Choroid plexus epithelial cell (primary cell): ENCODE measurements at regions not wholly inside any gene's neighbourhood (a gene's known extent, or its start where the extent isn't known, plus 50 kb on each side); places are given as distances from the start of the nearest gene placed in this dataset.

Experiments
- DNase-seq: peaks from one replicate; pipeline ENCODE4 v3.0.0-alpha.2; 2010; ENCODE audit warnings: low read depth
- H3K4me3 ChIP-seq: 2 replicates; pipeline ENCODE4 v1.5.1; 2011; ENCODE audit warnings: low read depth, mild to moderate bottlenecking, control low read depth, low read length, moderate library complexity
- TF ChIP-seq, protein P1 (sequence below): conservative IDR thresholded peaks from 2 replicates; pipeline ENCODE4 v1.5.1; 2011; ENCODE audit warnings: low read depth, mild to moderate bottlenecking, control low read depth, inconsistent platforms, low read length, moderate library complexity

DNA sequence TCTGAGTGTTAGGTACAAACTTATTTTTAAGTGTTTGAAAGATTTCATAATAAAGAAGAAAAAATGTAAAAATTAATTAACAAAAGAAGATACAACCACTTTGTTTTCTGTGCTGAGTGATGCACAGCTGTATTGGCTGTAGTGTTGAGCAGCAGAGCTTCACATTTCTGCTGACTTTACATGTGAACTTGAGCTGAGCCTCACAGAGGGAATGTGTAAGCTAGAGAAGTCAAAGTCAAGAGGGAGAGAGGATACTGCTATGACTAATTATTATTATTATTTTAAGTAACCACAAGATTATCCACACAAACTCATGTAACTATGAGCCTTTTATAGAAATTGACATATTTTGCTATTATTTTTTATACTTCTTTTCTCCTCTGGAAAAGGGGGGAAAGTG is 159.1 kb upstream of the ZSWIM2 start:
- DNase-seq, result peak; percentile 90
- TF ChIP-seq, protein P1, sequence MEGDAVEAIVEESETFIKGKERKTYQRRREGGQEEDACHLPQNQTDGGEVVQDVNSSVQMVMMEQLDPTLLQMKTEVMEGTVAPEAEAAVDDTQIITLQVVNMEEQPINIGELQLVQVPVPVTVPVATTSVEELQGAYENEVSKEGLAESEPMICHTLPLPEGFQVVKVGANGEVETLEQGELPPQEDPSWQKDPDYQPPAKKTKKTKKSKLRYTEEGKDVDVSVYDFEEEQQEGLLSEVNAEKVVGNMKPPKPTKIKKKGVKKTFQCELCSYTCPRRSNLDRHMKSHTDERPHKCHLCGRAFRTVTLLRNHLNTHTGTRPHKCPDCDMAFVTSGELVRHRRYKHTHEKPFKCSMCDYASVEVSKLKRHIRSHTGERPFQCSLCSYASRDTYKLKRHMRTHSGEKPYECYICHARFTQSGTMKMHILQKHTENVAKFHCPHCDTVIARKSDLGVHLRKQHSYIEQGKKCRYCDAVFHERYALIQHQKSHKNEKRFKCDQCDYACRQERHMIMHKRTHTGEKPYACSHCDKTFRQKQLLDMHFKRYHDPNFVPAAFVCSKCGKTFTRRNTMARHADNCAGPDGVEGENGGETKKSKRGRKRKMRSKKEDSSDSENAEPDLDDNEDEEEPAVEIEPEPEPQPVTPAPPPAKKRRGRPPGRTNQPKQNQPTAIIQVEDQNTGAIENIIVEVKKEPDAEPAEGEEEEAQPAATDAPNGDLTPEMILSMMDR, result no peak
- no peak overlapping the region for H3K4me3 ChIP-seq

DNA sequence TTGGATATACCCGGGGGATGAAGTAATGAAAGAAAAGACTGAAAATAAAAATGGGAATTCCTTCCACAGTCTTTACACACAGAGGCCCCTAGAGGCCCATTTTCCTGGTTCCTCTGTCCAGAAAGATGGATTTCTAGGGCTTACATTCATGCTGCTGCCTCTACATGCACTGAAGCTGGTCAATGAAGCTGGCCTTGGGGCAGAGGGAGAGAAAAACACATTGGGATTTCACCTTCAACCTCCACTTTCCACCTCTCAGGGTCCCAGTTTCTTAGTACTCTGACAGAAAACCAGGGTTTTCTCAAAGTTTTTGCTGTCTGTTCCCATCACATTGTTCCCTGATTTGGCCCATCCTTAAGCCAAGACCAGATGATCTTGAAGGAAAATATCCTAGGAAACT is 154.6 kb upstream of the ZSWIM2 start:
- TF ChIP-seq, protein P1, result no peak
- DNase-seq, result no peak
- H3K4me3 ChIP-seq, result peak overlapping the region; percentile 16

DNA sequence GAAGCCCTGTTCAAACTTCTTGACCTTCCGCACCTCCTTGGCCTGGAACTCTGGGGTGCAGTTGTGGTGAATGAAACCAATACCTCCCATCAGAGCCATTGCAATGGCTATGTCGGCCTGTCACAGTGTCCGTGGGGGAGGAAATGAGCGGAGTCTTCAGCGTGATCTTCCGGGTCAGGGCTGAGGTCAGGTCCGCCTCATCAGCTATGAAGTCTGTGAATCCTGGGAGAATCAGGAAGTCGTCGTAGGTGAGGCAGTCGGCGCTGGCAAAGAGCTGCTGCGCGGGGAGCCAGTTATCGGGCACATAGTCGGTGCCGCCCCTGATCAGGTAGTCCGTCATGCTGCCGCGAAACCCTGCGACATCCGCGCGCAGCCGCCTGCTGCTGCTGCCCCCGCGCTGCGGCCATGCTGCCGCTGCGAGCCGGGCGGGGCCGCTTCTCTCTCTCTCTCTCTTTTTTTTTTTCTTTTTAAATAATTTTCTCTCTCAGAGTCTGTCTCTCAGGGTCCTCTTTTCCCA is 154.1 kb upstream of the ZSWIM2 start:
- DNase-seq, result no peak
- peak overlapping the region; percentile 41 for H3K4me3 ChIP-seq
- TF ChIP-seq, protein P1, result no peak

DNA sequence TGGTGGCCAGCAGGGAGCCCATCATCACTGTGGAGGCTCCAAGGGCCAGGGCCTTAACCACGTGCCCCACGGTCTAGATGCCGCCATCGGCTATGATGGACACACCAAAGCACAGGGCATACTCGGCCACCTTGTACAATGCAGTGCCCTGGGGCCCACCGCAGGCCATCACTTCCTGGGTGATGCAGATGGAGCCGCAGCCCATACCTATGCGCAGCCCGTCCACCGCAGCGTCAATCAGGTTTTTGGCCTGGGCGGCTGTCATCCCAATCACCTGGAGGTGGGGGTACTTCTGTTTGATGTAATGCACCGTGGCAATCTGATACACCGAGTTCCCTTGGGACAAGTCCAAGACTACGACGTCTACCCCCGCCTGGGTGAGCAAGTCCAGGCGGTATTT is 153.3 kb upstream of the ZSWIM2 start:
- TF ChIP-seq, protein P1, result no peak
- DNase-seq, result no peak
- H3K4me3 ChIP-seq, result no peak overlapping the region

DNA sequence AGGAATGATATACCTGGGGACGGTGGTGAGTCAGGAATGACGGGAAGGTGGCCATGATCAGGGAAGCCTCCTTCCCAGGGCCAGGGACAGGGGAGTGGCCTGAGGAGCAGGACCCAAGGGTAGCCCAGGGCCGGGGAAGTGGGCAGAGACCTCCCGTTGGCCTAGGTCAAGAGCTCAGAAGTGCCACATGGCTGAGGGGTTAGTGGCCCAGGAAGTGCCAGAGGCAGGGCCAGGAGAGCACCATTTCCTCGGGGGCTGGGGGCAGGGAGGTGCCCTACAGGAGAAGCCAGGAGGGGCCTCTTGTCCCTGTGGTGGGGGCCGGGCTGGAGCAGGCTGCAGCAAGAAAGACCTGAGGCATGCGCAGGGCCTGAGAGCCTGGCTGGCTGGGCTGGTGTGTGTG is 152.3 kb upstream of the ZSWIM2 start:
- no peak overlapping the region for H3K4me3 ChIP-seq
- DNase-seq, result no peak
- TF ChIP-seq, protein P1, result no peak

DNA sequence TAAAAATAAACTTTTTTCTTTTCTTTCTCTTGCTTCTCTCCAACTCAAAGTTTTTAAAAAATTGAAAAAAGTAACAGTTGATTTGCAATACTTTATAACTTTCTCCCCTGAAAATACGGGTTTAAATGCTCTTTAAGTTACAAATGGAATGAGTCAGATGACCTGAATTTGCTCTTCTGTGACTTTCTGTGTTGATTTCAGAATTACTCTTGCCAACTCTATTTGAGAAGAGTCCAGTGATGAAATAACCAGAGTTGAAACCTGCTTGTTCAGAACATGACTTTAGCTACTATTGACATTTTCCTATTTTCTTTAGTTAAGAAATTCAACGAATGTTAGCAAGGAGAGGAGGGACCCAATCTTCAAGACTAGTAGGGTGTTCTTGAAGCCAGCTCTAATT is 146.1 kb upstream of the ZSWIM2 start:
- peak; percentile 95 for DNase-seq
- TF ChIP-seq, protein P1, result no peak
- H3K4me3 ChIP-seq, result no peak overlapping the region

DNA sequence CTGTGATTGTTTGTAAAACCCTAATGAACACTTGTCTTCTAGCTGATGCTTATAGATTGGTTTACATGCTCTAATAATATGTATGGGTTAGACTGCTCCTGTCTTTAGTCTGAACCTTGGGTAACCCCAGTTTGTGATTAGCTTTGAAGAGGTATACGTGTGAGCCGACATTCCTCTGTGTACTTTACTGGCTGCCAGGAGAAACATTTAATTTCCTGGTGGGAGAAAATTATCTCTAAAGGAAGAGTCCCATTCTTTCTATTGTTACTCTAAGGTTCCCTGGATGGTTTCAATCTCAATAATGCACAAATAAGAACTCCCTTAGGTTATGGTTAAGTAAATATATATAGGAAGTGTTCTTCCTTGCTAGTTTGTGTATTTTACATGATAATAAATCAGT is 143.6 kb upstream of the ZSWIM2 start:
- no peak for DNase-seq
- no peak overlapping the region for H3K4me3 ChIP-seq
- TF ChIP-seq, protein P1, result no peak
